ENCODE measurements at regions not wholly inside any gene's neighbourhood (a gene's known extent, or its start where the extent isn't known, plus 50 kb on each side); places are given as distances from the start of the nearest gene placed in this dataset.

DNA sequence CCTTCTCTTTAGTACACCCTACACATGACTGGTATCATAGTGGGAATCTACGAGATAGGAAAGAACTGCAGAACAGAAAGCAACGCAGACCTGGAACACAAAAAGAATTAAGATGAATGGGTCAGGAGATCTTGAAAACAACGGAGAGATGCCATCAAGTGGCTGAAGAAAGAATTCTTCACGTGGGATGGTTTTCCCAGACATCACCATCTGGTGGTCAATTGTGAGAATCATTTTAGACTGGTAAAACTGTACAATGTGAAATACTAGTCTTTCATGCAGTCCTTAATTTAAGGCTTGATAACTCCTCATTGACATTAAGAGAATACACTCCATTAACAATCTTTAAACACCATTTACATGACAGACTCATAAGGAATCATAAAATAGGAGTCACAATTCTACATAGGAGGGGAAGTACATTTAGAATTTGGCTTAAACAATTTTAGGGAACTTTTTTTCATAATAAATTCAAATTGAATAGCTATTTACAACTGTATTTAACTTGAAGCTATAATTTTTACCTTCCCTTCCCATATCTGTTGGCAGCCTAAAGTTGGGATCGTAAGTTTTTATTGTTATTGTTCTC lies 128.4 kb upstream of the TRPM3 start:
- peaks cover 0 to under 1% of the 10 kb centered on the region in 2 donors for H3K27me3 ChIP-seq (ENCODE audit: control insufficient read depth in 2 of 2, insufficient read depth in 2 of 2, low read length in 2 of 2)
- CTCF ChIA-PET: no interaction called here
- POLR2A ChIA-PET: no interaction called here

GRCh38 chr9:71245651-71246050 lies 124.2 kb upstream of the TRPM3 start:
- no peaks in the 10 kb centered on the region for H3K9me3 ChIP-seq (ENCODE audit: control insufficient read depth in 2 of 3, low read length in 3 of 3)
- ATAC-seq: no peak
- ChIA-PET POLR2A (no interaction called here), CTCF (no interaction called here)
- Mint-ChIP-seq H3K4me3 (no peak overlapping the region), H3K9me3 (peaks cover 0 to 2% (median 0%) of the 10 kb centered on the region in 11 donors), H3K27ac (no peak overlapping the region), H3K4me1 (no peaks in the 10 kb centered on the region), H3K27me3 (peaks cover 2 to 20% (median 15%) of the 10 kb centered on the region in 5 donors), H3K36me3 (no peaks in the 10 kb centered on the region)
- no peaks in the 10 kb centered on the region for H3K4me1 ChIP-seq (ENCODE audit: control insufficient read depth in 2 of 2, insufficient read depth in 2 of 2, low read length in 2 of 2)
- no peak overlapping the region for H3K4me3 ChIP-seq (ENCODE audit: low read length)
- intact Hi-C loops (cut with micrococcal nuclease): no loop called here
- no peak for DNase-seq
- no peaks in the 10 kb centered on the region for H3K27me3 ChIP-seq (ENCODE audit: control insufficient read depth in 2 of 2, insufficient read depth in 2 of 2, low read length in 2 of 2)
- H3K36me3 ChIP-seq (ENCODE audit: control insufficient read depth in 2 of 3, insufficient read depth in 3 of 3, low read length in 3 of 3): no peaks in the 10 kb centered on the region
- no peak overlapping the region for H3K27ac ChIP-seq (ENCODE audit: low read depth, low read length)

More for the DNA sequence above, 128.4 kb upstream of the TRPM3 start:
- Mint-ChIP-seq H3K4me1 (no peaks in the 10 kb centered on the region), H3K36me3 (no peaks in the 10 kb centered on the region), H3K27ac (no peak overlapping the region), H3K4me3 (no peak overlapping the region), H3K9me3 (peaks cover 0 to 3% (median 0%) of the 10 kb centered on the region in 11 donors), H3K27me3 (peaks cover 1 to 14% (median 9%) of the 10 kb centered on the region in 5 donors)
- ATAC-seq (no peak), DNase-seq (peak in 1 of 9 donors; percentile 7)
- Histone ChIP-seq H3K9me3 (ENCODE audit: control insufficient read depth in 2 of 3, low read length in 3 of 3) (no peaks in the 10 kb centered on the region), H3K4me1 (ENCODE audit: control insufficient read depth in 2 of 2, insufficient read depth in 2 of 2, low read length in 2 of 2) (no peaks in the 10 kb centered on the region), H3K4me3 (ENCODE audit: low read length) (no peak overlapping the region), H3K36me3 (ENCODE audit: control insufficient read depth in 2 of 3, insufficient read depth in 3 of 3, low read length in 3 of 3) (no peaks in the 10 kb centered on the region), H3K27ac (ENCODE audit: low read depth, low read length) (no peak overlapping the region)
- intact Hi-C loops (cut with micrococcal nuclease): loop anchor here in 1 of 2 donors (1.0 kb wide), 1 partner anchor 610 kb away; no protein-coding TSS in a partner anchor

DNA sequence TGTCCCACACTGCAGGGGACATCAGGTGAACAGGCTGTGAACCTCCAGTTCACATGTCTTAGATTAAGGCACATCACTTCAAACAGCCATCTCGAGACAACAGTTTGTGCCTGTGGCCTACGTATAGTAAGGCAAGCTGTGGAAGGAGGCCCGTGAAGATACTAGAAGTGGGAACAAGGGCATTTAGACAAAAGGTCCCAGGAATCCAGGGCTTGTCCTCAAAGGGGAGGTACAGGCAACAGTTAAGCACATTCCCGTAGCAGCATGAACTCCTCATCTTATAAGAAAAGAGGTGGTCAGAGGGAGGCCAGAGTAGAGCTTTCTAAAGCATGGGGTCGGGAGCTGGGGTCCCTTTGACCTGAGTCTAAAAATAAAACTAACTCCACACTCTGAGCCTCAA lies 122.5 kb upstream of the TRPM3 start:
- CTCF ChIA-PET: no interaction called here
- Mint-ChIP-seq H3K27me3 (peaks cover 0 to 15% (median 13%) of the 10 kb centered on the region in 5 donors), H3K4me3 (no peak overlapping the region), H3K36me3 (no peaks in the 10 kb centered on the region), H3K27ac (no peak overlapping the region), H3K4me1 (no peaks in the 10 kb centered on the region), H3K9me3 (peaks cover 0 to 2% (median 0%) of the 10 kb centered on the region in 11 donors)
- DNase-seq (no peak), ATAC-seq (no peak)
- Histone ChIP-seq H3K36me3 (ENCODE audit: control insufficient read depth in 2 of 3, insufficient read depth in 3 of 3, low read length in 3 of 3) (no peaks in the 10 kb centered on the region), H3K9me3 (ENCODE audit: control insufficient read depth in 2 of 3, low read length in 3 of 3) (no peaks in the 10 kb centered on the region), H3K27ac (ENCODE audit: low read depth, low read length) (no peak overlapping the region), H3K27me3 (ENCODE audit: control insufficient read depth in 2 of 2, insufficient read depth in 2 of 2, low read length in 2 of 2) (no peaks in the 10 kb centered on the region), H3K4me1 (ENCODE audit: control insufficient read depth in 2 of 2, insufficient read depth in 2 of 2, low read length in 2 of 2) (no peaks in the 10 kb centered on the region), H3K4me3 (ENCODE audit: low read length) (no peak overlapping the region)
- POLR2A ChIA-PET: no interaction called here
- intact Hi-C loops (cut with micrococcal nuclease): no loop called here

GRCh38 chr9:71242081-71242480 lies 120.7 kb upstream of the TRPM3 start:
- POLR2A ChIA-PET: no interaction called here
- peaks cover 0 to 2% (median 0%) of the 10 kb centered on the region in 11 donors for H3K9me3 Mint-ChIP-seq
- no peaks in the 10 kb centered on the region for H3K36me3 Mint-ChIP-seq
- H3K36me3 ChIP-seq (ENCODE audit: control insufficient read depth in 2 of 3, insufficient read depth in 3 of 3, low read length in 3 of 3): no peaks in the 10 kb centered on the region
- H3K27ac Mint-ChIP-seq: no peak overlapping the region
- no peak for DNase-seq
- H3K4me3 Mint-ChIP-seq: no peak overlapping the region
- CTCF ChIA-PET: no interaction called here
- H3K27me3 Mint-ChIP-seq: peaks cover 0 to 17% (median 13%) of the 10 kb centered on the region in 5 donors
- no peaks in the 10 kb centered on the region for H3K4me1 ChIP-seq (ENCODE audit: control insufficient read depth in 2 of 2, insufficient read depth in 2 of 2, low read length in 2 of 2)
- no peaks in the 10 kb centered on the region for H3K4me1 Mint-ChIP-seq
- no peak overlapping the region for H3K27ac ChIP-seq (ENCODE audit: low read depth, low read length)
- H3K27me3 ChIP-seq (ENCODE audit: control insufficient read depth in 2 of 2, insufficient read depth in 2 of 2, low read length in 2 of 2): no peaks in the 10 kb centered on the region
- no peak for ATAC-seq
- intact Hi-C loops (cut with micrococcal nuclease): no loop called here
- H3K4me3 ChIP-seq (ENCODE audit: low read length): no peak overlapping the region
- H3K9me3 ChIP-seq (ENCODE audit: control insufficient read depth in 2 of 3, low read length in 3 of 3): no peaks in the 10 kb centered on the region

- ChIA-PET POLR2A (no interaction called here), CTCF (no interaction called here)
- Histone ChIP-seq H3K27ac (ENCODE audit: low read depth, low read length) (no peak overlapping the region), H3K9me3 (ENCODE audit: control insufficient read depth in 2 of 3, low read length in 3 of 3) (no peaks in the 10 kb centered on the region), H3K4me1 (ENCODE audit: control insufficient read depth in 2 of 2, insufficient read depth in 2 of 2, low read length in 2 of 2) (no peaks in the 10 kb centered on the region), H3K27me3 (ENCODE audit: control insufficient read depth in 2 of 2, insufficient read depth in 2 of 2, low read length in 2 of 2) (no peaks in the 10 kb centered on the region), H3K36me3 (ENCODE audit: control insufficient read depth in 2 of 3, insufficient read depth in 3 of 3, low read length in 3 of 3) (no peaks in the 10 kb centered on the region), H3K4me3 (ENCODE audit: low read length) (no peak overlapping the region)
- DNase-seq (no peak), ATAC-seq (no peak)
- Mint-ChIP-seq H3K4me1 (no peaks in the 10 kb centered on the region), H3K27ac (no peak overlapping the region), H3K27me3 (peaks cover 0 to 9% (median 6%) of the 10 kb centered on the region in 5 donors), H3K4me3 (no peak overlapping the region), H3K9me3 (peaks cover 0 to 3% (median 0%) of the 10 kb centered on the region in 11 donors), H3K36me3 (no peaks in the 10 kb centered on the region)
- intact Hi-C loops (cut with micrococcal nuclease): no loop called here
These were observed 115.6 kb upstream of the TRPM3 start for GRCh38 chr9:71237051-71237450.

DNA sequence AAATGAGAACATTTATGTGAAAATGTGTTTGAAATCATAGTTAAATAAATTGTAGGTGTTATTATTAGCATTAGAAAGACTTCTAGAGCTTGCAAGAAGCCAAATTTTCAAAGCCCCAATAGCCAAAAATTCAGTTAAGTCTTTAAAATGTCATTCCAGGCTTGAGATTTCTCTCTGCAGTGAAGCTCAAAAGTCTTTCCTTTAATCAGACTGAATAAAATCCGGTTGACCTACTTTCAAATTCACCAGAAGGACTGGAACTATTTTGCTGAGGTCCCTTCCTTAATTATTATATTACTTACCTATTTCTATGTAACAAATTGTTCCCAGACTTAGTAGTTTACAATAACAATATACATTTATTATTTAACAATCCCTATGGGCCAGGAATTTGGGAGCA lies 112.2 kb upstream of the TRPM3 start:
- intact Hi-C loops (cut with micrococcal nuclease): no loop called here
- ChIA-PET POLR2A (no interaction called here), CTCF (no interaction called here)
- H3K4me3 Mint-ChIP-seq: no peak overlapping the region
- Histone ChIP-seq H3K4me3 (ENCODE audit: low read length) (no peak overlapping the region), H3K4me1 (ENCODE audit: control insufficient read depth in 2 of 2, insufficient read depth in 2 of 2, low read length in 2 of 2) (no peaks in the 10 kb centered on the region), H3K27ac (ENCODE audit: low read depth, low read length) (no peak overlapping the region), H3K36me3 (ENCODE audit: control insufficient read depth in 2 of 3, insufficient read depth in 3 of 3, low read length in 3 of 3) (no peaks in the 10 kb centered on the region), H3K9me3 (ENCODE audit: control insufficient read depth in 2 of 3, low read length in 3 of 3) (no peaks in the 10 kb centered on the region), H3K27me3 (ENCODE audit: control insufficient read depth in 2 of 2, insufficient read depth in 2 of 2, low read length in 2 of 2) (no peaks in the 10 kb centered on the region)
- H3K9me3 Mint-ChIP-seq: peaks cover 0 to 8% (median 0%) of the 10 kb centered on the region in 11 donors
- H3K27me3 Mint-ChIP-seq: peaks cover 0 to 8% (median under 1%) of the 10 kb centered on the region in 5 donors
- DNase-seq (no peak), ATAC-seq (no peak)
- no peaks in the 10 kb centered on the region for H3K36me3 Mint-ChIP-seq
- no peak overlapping the region for H3K27ac Mint-ChIP-seq
- H3K4me1 Mint-ChIP-seq: no peaks in the 10 kb centered on the region

- Mint-ChIP-seq H3K4me3 (no peak overlapping the region), H3K9me3 (peaks cover 0 to 5% (median 0%) of the 10 kb centered on the region in 11 donors), H3K27ac (no peak overlapping the region), H3K27me3 (peaks cover 0 to 20% (median 9%) of the 10 kb centered on the region in 5 donors), H3K36me3 (no peaks in the 10 kb centered on the region), H3K4me1 (no peaks in the 10 kb centered on the region)
- DNase-seq: no peak
- ATAC-seq: no peak
- CTCF ChIA-PET: no interaction called here
- intact Hi-C loops (cut with micrococcal nuclease): no loop called here
- Histone ChIP-seq H3K36me3 (ENCODE audit: control insufficient read depth in 2 of 3, insufficient read depth in 3 of 3, low read length in 3 of 3) (no peaks in the 10 kb centered on the region), H3K9me3 (ENCODE audit: control insufficient read depth in 2 of 3, low read length in 3 of 3) (no peaks in the 10 kb centered on the region), H3K27ac (ENCODE audit: low read depth, low read length) (no peak overlapping the region), H3K27me3 (ENCODE audit: control insufficient read depth in 2 of 2, insufficient read depth in 2 of 2, low read length in 2 of 2) (no peaks in the 10 kb centered on the region), H3K4me3 (ENCODE audit: low read length) (no peak overlapping the region), H3K4me1 (ENCODE audit: control insufficient read depth in 2 of 2, insufficient read depth in 2 of 2, low read length in 2 of 2) (no peaks in the 10 kb centered on the region)
- POLR2A ChIA-PET: no interaction called here
These were observed 102.6 kb upstream of the TRPM3 start for GRCh38 chr9:71223953-71224538.
